A172 (cell line): ENCODE measurements at regions not wholly inside any gene's neighbourhood (a gene's known extent, or its start where the extent isn't known, plus 50 kb on each side); places are given as distances from the start of the nearest gene placed in this dataset.
"Not testable (repeated sequence)": the region's sequence is repeated elsewhere in the genome, so short reads cannot be mapped to it uniquely, and the experiment has no call there.

Source experiments
- DNase-seq: peaks from one replicate; pipeline ENCODE4 v3.0.0-alpha.2; 2015; ENCODE audit warnings: low spot score

DNA sequence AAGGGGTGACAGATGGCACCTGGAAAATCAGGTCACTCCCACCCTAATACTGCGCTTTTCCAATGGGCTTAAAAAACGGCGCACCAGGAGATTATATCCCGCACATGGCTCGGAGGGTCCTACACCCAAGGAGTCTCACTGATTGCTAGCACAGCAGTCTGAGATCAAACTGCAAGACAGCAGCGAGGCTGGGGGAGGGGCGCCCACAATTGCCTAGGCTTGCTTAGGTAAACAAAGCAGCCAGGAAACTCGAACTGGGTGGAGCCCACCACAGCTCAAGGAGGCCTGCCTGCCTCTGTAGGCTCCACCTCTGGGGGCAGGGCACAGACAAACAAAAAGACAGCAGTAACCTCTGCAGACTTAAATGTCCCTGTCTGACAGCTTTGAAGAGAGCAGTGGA, 205.7 kb upstream of the HTR1E start:
- not testable (repeated sequence) for DNase-seq

GRCh38 chr6:86730772-86731171, 206.6 kb upstream of the HTR1E start:
- not testable (repeated sequence) for DNase-seq

DNA sequence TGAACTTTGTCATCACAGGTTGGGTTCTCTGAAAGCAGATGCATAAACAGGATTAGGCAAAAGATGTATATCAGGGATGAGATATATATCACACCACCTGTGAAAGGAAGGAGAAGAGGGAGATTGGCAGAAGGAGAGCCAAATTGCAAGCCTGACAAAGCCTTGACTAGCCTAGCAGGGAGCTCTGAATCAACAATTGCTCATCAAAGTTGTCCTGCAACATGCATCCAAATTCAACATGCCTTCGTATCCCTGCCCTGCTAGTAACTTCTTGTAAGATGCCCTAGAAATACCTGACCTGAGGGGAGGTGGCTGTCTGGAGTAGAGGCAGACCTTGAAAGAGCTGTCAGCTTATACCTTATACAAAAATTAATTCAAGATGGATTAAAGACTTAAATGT, 207.1 kb upstream of the HTR1E start:
- no peak for DNase-seq

- DNase-seq = no peak
These were observed 208.4 kb upstream of the HTR1E start for GRCh38 chr6:86728976-86729375.

DNA sequence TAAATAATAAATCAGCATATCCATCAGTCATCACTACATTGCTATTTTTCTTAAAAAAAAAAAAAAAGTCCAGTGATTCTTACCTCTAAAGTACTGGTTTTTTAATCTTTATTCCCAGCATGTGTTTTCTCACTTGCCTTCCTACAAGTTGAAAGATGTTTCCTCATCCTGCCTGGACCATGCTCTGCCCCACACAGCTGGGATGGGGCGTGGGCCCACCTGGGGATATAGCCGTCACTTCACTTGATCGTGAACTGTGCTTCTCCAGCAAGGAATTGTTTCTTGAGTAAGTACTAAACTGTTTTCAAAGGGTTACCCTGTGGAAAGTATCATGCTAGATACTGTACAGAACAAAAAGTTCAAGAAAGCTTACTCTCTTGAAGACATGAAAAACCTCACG, 212.6 kb upstream of the HTR1E start:
- no peak for DNase-seq

- no peak for DNase-seq
These were observed 213.6 kb upstream of the HTR1E start for GRCh38 chr6:86723729-86724128.

- no peak for DNase-seq
These were observed 214.2 kb upstream of the HTR1E start for GRCh38 chr6:86723151-86723550.

- DNase-seq = no peak
These were observed 215.2 kb upstream of the HTR1E start for GRCh38 chr6:86722131-86722530.

GRCh38 chr6:86715676-86716075, 221.7 kb upstream of the HTR1E start:
- no peak for DNase-seq

DNA sequence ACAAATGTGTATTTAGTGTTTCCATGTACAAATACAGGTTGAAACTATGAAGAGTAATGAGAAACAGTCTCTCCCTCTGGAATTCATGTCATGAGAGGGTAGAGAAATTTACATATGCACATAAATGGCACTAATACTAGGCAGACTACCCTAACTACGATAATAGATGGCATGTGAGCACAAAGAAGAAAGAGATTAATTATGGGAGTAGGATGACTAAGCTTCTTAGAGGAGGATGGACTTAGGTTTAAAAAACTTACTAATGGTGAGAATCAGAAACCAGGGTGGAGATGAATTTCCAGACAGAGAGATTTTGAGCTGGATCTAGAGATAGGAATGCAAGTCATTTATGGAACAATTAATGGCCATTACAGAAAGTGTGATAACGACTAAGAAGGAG, 225.3 kb upstream of the HTR1E start:
- DNase-seq = no peak

DNA sequence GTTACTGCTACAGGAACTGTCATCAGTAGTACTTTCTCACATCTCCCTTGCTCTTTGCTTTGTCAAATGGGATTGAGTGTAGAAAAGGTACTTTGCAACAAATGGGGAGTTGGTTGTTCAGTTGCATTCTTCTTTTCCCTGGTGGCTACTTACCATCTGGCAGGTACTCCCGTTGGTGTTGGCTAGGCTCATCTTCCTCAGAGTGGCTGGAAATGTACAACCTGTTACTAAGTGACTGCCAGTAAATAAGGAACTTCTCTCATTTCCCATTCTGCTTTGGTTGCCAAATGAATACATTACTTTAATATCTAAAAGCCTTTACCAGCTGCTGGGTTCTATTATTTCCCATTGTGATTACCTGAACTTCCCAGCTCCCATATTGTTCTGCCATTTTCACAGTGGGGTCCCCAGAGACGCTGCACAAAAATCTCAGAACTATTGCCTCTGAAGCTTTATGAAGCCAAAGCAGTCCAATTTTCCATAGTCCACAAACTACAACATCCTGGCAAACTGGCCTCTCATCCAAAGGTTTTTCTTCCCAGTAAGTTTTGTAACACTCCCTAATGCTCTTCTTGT, 229.7 kb upstream of the HTR1E start:
- DNase-seq = no peak

DNA sequence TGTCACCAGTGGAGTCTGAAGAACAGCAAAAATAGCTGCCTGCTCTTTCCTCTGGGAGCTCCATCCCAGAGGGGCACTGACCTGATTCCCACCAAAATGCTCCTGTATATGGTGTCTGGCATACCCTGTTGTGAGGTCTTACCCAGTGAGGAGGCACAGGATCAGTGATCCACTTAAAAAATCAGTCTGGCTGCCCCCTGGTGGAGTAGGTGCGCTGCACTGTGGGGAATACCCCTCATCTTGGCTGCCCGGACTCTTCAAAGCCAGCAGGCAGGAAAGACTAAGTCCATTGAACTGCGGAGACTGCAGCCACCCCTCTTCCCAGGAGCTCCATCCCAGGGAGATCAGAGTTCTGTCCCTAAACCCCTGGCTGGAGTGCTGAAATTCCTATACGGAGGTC, 230.9 kb upstream of the HTR1E start:
- no peak for DNase-seq

- DNase-seq = not testable (repeated sequence)
These were observed 236.1 kb upstream of the HTR1E start for GRCh38 chr6:86701228-86701627.

- no peak for DNase-seq
These were observed 250.8 kb upstream of the HTR1E start for GRCh38 chr6:86686496-86686895.

DNA sequence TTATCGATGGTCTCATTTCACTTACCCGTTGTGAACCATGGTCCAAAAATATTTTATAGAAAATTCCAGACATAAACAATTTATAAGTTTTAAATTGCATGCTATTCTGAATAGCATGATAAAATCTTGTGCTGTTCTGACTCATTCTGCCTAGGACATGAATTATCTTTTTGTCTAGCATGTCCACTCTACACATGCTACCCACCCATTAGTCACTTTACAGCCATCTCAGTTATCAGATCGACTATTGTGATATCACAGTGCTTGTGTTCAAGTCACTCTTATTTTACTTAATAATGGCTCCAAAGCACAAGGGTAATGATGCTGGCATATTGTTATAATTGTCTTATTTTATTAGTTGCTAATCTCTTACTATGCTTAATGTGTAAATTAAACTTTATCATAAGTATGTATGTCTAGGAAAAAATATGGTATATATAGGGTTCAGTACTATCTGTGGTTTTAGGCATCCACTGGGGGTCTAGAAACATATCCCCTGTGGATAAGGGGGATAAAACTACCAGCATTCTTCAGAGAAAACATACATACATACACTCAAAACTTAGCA, 252.0 kb upstream of the HTR1E start:
- DNase-seq = no peak

- no peak for DNase-seq
These were observed 254.0 kb upstream of the HTR1E start for GRCh38 chr6:86683132-86683908.

DNA sequence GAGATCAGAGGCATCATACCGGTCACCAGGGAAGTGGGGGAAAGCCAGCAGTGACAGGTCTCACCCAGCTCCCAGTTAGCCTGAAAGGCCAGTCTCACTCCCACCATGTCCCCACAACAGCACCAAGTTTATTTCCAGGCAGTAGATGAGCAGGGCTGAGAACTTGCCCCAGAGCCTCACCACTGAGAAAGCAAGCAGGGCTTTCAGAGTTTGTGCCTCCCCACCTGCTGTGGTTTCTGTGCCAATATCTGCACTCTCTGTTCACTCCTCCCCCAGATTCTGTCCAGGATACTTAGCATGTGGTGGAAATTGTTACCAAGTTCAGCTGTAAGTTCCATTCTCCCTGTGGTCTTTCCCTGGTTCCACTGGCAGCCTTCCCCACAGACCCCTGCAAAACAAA, 255.0 kb upstream of the HTR1E start:
- no peak for DNase-seq

DNA sequence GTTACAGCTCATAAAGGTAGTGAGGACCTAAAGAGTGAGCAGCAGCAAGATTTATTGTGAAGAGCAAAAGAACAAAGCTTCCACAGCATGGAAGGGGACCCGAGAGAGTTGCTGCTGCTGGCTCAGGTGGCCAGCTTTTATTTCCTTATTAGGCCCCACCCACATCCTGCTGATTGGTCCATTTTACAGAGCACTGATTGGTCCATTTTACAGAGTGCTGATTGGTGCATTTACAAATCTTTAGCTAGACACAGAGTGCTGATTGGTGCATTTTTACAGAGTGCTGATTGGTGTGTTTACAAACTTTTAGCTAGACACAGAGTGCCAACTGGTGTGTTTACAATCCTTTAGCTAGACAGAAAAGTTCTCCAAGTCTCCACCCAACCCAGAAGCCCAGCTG, 256.2 kb upstream of the HTR1E start:
- DNase-seq = not testable (repeated sequence)

- not testable (repeated sequence) for DNase-seq
These were observed 265.2 kb upstream of the HTR1E start for GRCh38 chr6:86672125-86672524.

DNA sequence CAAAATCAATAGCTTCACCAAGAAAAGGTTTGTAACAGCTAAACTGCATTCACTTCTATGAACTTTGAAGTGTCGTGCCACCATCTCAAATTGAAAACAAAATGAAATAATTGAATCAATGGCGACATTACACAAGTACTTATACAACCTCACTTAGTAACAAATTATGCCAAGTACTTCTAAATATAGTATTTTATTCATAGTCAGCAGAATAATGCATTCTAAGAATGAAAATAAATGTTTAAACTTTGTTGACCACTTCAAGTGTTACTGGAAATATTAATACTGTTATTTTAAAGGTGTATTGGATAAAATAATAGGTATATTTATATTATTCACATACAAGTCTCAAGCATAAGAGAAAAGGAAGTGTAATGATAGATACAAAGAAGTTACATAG, 280.1 kb upstream of the HTR1E start:
- no peak for DNase-seq

GRCh38 chr6:86629123-86629522, 308.2 kb upstream of the HTR1E start:
- DNase-seq = no peak

DNA sequence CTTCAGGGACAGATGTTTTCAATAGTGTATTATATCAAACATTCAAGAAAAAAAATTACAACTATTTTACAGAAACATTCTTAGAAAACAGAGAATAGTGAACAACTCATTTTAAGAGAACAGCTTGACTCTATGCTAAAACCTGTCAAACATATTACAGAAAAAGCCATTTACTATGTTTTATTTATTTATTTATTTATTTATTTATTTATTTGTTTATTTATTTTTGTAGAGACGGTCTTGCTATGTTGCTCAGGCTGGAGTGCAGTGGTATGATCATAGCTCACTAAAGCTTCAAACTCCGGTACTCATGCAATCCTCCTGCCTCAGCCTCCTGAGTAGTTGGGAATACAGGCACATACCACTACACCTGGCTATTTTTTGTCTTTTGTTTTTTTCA, 317.9 kb upstream of the HTR1E start:
- no peak for DNase-seq

- no peak for DNase-seq
These were observed 322.0 kb upstream of the HTR1E start for GRCh38 chr6:86615299-86615698.
